NOMO-1 treated with dmso at 0.1 percent for 144 hours (cell line): ENCODE measurements at regions not wholly inside any gene's neighbourhood (a gene's known extent, or its start where the extent isn't known, plus 50 kb on each side); places are given as distances from the start of the nearest gene placed in this dataset.
"Not testable (repeated sequence)": the region's sequence is repeated elsewhere in the genome, so short reads cannot be mapped to it uniquely, and the experiment has no call there.

Experiments used
- DNase-seq: peaks from one replicate; lab custom pipeline; 2025; ENCODE audit not compliant: unreplicated experiment; lab: John Stamatoyannopoulos, UW

- DNase-seq, result no peak
Measured at GRCh38 chr4:189785257-189785656, 155.4 kb upstream of the FRG1 start.

DNA sequence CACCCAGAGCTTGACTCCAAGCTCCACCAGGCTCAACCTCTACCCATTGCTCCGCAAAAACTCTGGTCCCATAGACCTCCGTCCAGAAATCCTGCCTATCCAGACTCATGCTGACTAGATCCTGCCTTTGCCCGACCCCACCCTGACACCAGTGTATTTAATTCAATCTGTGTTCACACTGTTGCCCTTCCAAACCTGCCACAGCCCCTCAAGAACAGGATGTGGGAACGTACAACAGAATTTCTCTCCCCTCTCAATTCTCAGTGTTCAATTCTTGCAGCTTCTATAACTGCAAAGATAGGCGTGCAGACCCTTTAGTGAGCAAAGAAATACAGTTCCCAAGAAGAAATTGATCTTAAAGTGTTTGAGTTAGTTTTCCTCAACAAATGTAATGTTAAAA, 154.2 kb upstream of the FRG1 start:
- no peak for DNase-seq

DNA sequence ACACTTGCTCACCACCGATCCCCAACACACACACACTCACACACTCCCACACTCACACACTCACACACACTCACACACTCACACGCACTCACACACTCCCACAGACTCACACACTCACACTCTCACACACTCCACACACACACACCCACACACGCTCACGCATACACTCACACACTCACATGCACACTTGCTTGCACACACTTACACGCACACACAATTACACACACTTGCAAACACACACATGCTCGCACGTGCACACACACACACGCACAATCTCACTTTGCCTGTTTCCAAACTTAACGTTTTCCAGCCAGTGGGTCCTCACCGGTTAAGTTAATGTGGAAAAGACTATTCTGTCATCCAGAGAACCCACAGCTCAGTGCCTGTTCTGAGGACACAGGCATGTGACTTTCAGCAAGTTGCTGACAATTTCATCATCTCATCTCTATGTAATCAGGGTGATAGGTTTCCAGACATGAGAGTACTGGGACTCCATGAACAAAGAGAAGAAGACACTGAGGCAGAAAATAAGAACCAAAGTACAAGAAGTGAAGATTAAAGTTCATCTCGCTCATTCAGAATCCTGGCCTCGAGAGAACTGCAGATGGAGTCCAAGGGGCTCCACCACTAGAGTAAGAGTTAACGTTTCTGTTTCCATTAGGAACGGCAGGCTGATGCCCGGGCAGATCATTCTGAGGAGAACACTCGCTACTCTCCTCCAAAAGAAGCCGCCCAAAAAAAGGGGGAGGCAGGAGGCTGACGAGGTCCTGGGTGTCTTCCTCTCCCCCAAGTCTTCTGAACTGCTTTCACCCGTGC, 153.2 kb upstream of the FRG1 start:
- no peak for DNase-seq

DNA sequence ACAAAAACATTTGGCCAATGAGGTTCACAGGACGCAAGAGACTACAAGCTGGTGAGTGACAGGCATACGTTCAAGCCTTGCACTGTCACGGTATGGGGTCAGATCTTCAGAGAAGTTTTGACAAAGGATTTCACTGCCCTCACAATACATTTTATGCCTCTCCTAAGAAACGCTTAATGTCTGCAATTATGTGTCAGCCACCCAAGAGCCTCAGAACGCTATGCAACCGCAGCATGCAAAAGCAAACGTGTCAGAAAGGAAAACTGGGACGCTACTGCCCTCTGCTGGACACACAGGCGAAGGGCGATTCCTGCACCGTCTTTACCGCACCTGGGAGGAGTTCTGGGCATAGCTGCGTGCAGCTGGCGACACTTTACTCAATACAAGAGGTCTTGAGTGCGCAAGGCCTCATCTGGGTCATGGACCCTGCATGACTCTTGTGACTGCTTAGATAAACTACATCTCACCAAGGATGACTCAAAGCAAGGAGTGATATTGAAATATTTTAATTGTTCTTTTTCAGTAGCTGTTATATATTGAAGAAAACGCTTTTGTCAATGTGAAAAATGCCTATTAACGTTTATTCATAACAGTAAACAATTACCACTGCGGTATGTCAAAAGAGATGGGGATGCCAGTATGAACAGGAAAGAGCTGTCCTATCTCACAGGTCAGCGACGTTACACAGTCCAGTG, 147.6 kb upstream of the FRG1 start:
- peak; percentile 49 for DNase-seq

GRCh38 chr4:189800545-189801088, 140.1 kb upstream of the FRG1 start:
- no peak for DNase-seq

- DNase-seq, result no peak
Measured at GRCh38 chr4:189802884-189803283, 137.8 kb upstream of the FRG1 start.

- no peak for DNase-seq
Measured at GRCh38 chr4:189804894-189805293, 135.8 kb upstream of the FRG1 start.

- DNase-seq, result no peak
Measured at GRCh38 chr4:189806506-189806905, 134.2 kb upstream of the FRG1 start.

- no peak for DNase-seq
Measured at GRCh38 chr4:189807031-189807430, 133.6 kb upstream of the FRG1 start.

- DNase-seq, result no peak
Measured at GRCh38 chr4:189809241-189809735, 131.4 kb upstream of the FRG1 start.

- no peak for DNase-seq
Measured at GRCh38 chr4:189809839-189810238, 130.8 kb upstream of the FRG1 start.

- DNase-seq, result not testable (repeated sequence)
Measured at GRCh38 chr4:189810318-189811181, 130.1 kb upstream of the FRG1 start.

- DNase-seq, result no peak
Measured at GRCh38 chr4:189815404-189816192, 125.1 kb upstream of the FRG1 start.

DNA sequence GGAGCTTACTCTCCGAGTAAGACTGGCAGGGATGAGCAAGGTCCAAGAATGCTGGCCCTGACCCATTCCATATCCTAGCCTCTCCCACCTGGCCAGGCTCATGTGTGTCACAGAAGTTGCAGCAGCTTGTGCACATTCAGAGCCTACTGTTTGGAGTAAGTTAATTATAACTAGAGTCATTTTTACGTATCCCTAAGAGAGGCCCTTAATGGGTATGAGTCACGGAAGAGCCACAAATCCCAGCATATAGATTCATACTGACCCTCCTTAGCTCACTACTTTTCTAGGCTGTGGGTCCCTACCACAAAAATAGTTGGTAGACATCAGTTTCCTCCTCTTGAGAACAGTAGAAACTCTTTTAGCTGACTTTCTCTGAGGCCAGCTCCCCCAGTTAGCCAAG, 118.3 kb upstream of the FRG1 start:
- DNase-seq, result no peak

- no peak for DNase-seq
Measured at GRCh38 chr4:189823591-189823990, 117.1 kb upstream of the FRG1 start.

- DNase-seq, result no peak
Measured at GRCh38 chr4:189825466-189825865, 115.2 kb upstream of the FRG1 start.

DNA sequence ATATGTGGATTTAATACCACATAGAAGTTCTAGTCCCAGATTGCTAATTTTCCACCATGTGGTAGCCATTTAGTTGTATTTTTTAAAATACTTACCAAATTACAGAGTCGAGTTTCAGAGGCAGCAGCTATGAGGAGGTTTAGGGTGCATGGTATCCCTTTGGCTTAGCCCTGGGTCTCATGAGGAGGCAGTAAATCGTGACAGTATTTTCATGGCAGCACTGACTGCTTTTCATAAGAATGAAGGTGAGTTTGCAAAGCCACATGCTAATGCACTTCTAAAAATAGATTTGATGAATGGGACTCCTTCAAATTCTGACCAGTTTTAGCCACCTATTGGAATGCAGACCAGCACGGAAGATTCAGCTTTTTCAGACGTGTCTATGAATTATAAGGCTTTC, 114.0 kb upstream of the FRG1 start:
- DNase-seq, result no peak

DNA sequence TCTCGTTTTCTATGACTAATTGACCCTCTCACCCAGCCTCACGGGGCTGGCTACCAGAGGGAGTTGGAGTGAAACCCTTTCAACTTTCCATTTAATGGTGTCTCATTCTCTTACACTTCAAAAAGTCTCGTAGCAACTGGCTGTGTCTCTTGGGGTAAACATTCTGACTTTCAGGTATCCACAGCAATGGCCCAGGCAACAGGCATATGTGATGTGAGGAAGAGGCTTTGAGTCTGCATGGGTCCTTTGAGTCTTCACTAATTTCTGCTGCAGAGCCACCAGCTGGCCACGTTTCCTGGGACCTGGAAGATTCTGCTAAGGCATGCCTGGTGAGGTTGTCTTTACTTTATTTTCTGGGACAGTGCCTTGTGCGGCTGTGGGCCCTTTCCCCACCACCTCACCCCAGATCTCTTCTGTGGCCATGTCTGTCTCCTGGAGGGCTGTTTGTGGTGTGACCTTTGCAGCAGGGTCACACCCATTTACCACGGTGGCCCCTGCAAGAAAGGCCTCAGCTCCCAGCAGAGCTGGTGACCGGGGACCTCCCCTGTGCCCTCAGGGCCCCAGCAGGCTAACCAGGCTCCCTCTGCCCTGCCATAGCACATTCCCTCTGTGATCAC, 112.5 kb upstream of the FRG1 start:
- no peak for DNase-seq

GRCh38 chr4:189832528-189832927, 108.1 kb upstream of the FRG1 start:
- DNase-seq, result no peak

- DNase-seq, result no peak
Measured at GRCh38 chr4:189834616-189835015, 106.1 kb upstream of the FRG1 start.
